Hepatic stellate cell (primary cell): ENCODE measurements at regions not wholly inside any gene's neighbourhood (a gene's known extent, or its start where the extent isn't known, plus 50 kb on each side); places are given as distances from the start of the nearest gene placed in this dataset.
"Not testable (repeated sequence)": the region's sequence is repeated elsewhere in the genome, so short reads cannot be mapped to it uniquely, and the experiment has no call there.

ENCODE experiments used
- DNase-seq: peaks from one replicate; pipeline ENCODE4 v3.0.0; 2011; ENCODE audit warnings: low spot score

DNA sequence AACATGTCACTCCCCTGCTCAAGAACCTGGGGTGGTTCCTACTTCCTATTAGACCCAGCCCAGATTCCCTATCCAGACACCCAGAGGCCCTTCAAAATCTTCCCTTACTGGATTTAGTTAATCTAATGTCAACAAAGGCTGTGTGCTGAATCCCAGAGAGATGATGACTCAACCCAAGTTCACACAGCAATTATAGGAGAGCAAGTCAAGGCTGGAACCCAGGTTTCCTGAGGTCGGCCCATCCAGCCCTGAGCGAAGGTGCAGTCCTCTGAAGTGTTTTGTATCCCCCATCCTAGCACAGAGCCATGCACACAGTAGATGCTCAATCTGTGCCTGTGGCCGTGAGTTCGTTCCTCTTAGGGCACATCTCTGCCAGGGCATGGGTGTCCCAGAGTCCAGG is 452.1 kb downstream of the GOLGA6L6 start:
- not testable (repeated sequence) for DNase-seq

DNA sequence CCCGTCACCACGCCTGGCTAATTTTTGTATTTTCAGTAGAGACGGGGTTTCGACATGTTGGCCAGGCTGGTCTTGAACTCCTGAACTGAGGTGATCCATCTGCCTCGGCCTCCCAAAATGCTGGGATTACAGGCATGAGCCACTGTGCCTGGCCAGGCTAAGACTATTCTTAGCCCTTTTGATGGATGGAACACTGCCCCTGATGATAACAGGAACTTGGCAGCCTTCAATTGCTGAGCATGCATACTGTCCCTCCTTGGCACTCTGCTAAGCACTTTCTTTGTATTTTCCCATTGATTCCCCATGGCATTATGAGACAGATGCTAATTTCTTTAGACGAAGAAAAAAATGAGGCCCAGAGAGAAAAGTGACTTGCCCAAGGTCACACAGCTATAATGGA is 457.6 kb downstream of the GOLGA6L6 start:
- DNase-seq = not testable (repeated sequence)

GRCh38 chr15:20074082-20074481 is 467.5 kb downstream of the GOLGA6L6 start:
- DNase-seq = not testable (repeated sequence)

- not testable (repeated sequence) for DNase-seq
Observed at GRCh38 chr15:20069043-20069442, 472.6 kb downstream of the GOLGA6L6 start.

DNA sequence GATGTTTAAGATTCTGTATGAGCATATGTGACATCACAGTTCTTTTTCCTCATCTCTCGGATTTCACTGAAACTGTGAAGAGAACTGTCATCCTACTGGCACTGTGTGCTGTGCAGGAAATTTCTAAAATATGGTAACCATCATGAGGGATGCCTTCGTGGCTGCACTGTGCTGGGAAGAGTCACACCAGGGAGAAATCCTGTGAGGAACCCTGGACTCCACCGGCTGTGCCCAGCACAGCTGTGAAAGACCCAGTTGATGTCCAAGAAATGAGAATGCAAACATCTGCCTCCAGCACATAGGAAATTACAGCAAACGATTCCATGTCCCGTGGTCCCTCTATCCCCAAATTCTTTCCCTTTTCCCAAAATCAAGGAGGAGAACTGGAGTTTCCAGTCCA is 475.4 kb downstream of the GOLGA6L6 start:
- DNase-seq = not testable (repeated sequence)

GRCh38 chr15:20065508-20065907 is 476.1 kb downstream of the GOLGA6L6 start:
- DNase-seq = not testable (repeated sequence)

GRCh38 chr15:20063167-20063566 is 478.4 kb downstream of the GOLGA6L6 start:
- not testable (repeated sequence) for DNase-seq

- not testable (repeated sequence) for DNase-seq
Observed at GRCh38 chr15:20060838-20061237, 480.8 kb downstream of the GOLGA6L6 start.

GRCh38 chr15:20056871-20057270 is 484.7 kb downstream of the GOLGA6L6 start:
- not testable (repeated sequence) for DNase-seq

DNA sequence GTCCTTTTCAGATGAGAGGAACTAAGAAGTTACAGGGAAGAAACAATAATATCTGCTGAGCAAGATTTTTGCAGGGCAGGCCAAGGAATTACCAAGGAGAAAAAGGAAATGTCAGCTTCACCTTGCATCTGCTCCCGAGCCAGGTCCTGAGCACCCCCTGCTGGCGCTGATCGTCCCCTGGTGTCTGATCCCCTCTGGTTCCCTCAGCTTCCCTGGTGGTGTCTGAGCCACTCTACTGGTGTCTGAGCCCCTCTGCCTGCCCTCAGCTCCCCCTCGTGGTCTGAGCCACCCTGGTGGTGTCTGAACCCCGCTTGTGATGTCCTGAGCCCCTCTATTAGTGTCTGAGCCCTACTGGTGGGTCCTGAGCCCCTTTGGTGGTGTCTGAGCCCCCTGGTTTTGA is 485.7 kb downstream of the GOLGA6L6 start:
- DNase-seq = not testable (repeated sequence)

DNA sequence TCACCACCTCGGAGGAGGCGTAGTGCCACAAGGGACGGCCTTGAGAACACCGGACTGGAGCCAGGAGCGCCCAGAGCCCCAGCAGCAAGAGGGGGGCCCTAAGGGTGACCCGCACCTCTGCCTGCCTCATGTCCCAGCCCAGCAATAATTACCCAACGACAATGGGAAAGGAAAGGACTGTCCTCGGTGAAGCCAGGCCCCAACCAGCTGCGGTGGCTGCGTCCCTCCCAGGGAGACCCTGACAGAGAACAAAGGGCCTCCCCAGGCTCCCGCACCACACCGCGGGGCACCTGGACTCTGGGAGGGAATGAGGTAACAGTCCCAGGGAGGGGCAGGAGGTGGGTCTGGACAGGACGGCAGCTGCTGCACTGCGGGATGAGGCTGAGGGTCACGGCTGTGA is 493.4 kb downstream of the GOLGA6L6 start:
- not testable (repeated sequence) for DNase-seq

- not testable (repeated sequence) for DNase-seq
Observed at GRCh38 chr15:20045165-20045564, 496.4 kb downstream of the GOLGA6L6 start.

- not testable (repeated sequence) for DNase-seq
Observed at GRCh38 chr15:20040691-20041090, 500.9 kb downstream of the GOLGA6L6 start.

DNA sequence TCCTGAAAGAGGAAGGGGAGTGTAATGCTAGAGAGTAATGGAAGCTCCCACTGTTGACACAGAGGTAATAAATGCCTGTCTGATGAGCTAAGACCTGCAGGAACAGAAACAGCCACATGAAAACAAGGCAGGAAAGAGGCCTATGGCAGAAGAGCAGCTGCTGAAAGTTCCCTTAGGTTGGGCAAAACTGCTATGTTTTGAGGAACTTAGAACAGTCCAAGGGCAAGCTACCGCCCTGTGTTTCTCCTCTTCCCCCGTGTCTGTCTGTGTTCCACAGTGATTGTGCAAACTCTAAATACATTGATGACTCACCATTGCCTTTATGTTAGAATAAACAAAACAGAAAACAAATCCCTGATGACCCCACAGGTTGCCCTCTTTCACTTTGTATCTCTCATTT is 516.6 kb downstream of the GOLGA6L6 start:
- not testable (repeated sequence) for DNase-seq

DNA sequence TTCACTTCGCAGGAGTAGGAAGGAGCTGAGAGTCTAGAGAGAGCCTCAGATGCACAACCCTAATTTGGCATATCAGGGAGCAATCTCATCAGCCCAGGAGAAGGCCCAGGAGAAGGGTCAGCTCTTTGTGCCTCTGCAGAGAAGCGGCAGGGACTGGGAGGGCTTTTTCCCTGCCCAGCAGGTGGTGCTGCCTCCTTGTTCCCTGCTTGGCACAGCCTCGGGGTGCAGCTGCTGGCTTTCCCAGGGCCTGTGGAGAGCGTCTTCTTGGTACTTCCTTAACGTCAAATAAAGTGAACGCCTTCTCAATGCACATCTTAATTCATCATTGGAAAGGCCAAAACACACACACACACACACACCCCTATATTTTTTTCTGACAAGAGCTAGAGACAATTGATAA is 519.3 kb downstream of the GOLGA6L6 start:
- DNase-seq = not testable (repeated sequence)

- DNase-seq = not testable (repeated sequence)
Observed at GRCh38 chr15:20021351-20021750, 520.2 kb downstream of the GOLGA6L6 start.

GRCh38 chr15:20020588-20020987 is 521.0 kb downstream of the GOLGA6L6 start:
- DNase-seq = not testable (repeated sequence)

DNA sequence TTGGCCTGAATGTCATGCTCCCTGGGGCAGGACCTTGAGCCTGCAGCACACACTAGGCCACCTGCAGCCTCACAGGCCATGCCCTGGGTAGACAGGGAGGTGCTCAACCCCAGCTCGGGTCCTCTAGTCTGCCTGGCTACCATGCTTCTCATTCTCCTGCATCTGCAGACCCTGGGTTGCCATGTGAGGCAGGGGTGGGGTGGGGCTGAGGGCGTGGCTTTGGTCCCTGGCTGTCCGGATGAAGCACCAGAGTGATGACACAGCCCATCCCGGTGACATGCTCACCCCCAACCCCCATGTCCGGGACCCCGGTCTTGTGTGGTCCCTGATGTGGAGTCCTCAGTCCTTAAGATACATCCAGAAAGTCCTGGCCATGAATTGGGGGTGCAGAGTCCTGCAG is 521.8 kb downstream of the GOLGA6L6 start:
- DNase-seq = not testable (repeated sequence)

GRCh38 chr15:20017581-20017980 is 524.0 kb downstream of the GOLGA6L6 start:
- DNase-seq = not testable (repeated sequence)

DNA sequence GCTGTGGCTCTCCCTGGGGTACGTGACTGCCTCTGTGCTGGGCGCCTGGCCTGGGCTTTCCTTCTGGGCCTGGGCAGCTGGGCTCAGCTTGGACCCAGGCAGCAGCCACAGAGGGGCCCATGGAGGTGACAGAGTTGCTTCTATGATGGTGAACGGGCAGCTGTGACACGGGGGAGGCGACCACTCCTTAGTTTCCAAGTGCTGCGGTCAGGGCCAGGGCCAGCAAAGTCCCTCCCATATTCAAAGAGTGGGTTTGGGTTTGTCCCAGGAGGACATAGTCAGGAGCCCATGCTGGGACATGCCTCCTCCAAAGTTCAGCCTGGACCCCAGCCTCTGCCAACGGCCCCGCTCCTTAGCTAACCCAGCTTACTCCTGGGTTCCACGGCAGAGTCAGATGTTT is 524.7 kb downstream of the GOLGA6L6 start:
- not testable (repeated sequence) for DNase-seq

GRCh38 chr15:20012837-20013236 is 528.8 kb downstream of the GOLGA6L6 start:
- not testable (repeated sequence) for DNase-seq

GRCh38 chr15:20010759-20011158 is 530.8 kb downstream of the GOLGA6L6 start:
- not testable (repeated sequence) for DNase-seq

GRCh38 chr15:20009619-20010018 is 532.0 kb downstream of the GOLGA6L6 start:
- DNase-seq = not testable (repeated sequence)

- DNase-seq = not testable (repeated sequence)
Observed at GRCh38 chr15:20007338-20007737, 534.3 kb downstream of the GOLGA6L6 start.

GRCh38 chr15:20003471-20003870 is 538.1 kb downstream of the GOLGA6L6 start:
- not testable (repeated sequence) for DNase-seq
